ENCODE measurements at regions not wholly inside any gene's neighbourhood (a gene's known extent, or its start where the extent isn't known, plus 50 kb on each side); places are given as distances from the start of the nearest gene placed in this dataset.

GRCh38 chr9:20286969-20287368 lies 335.3 kb downstream of the MLLT3 start:
- Mint-ChIP-seq H3K4me3 (ENCODE audit: unreplicated experiment) (no peak overlapping the region), H3K36me3 (ENCODE audit: low read depth, unreplicated experiment) (no peaks in the 10 kb centered on the region), H3K9me3 (ENCODE audit: unreplicated experiment) (peaks cover 13% of the 10 kb centered on the region), H3K4me1 (ENCODE audit: low read depth, unreplicated experiment) (no peaks in the 10 kb centered on the region), H3K27ac (ENCODE audit: unreplicated experiment) (no peak overlapping the region), H3K27me3 (ENCODE audit: low read depth, unreplicated experiment) (no peaks in the 10 kb centered on the region)
- TF ChIP-seq EZH2 (IDR thresholded peaks at IDR 0.05; ENCODE audit: insufficient read depth, low read length) (no peak), CTCF (IDR thresholded peaks at IDR 0.05; ENCODE audit: insufficient read depth, low read depth, low read length) (no peak)
- H3K36me3 ChIP-seq (ENCODE audit: insufficient read depth, low read length) = no peaks in the 10 kb centered on the region
- no peaks in the 10 kb centered on the region for H4K20me1 ChIP-seq (ENCODE audit: insufficient read depth, low read length)
- no peaks in the 10 kb centered on the region for H3K9me3 ChIP-seq (ENCODE audit: insufficient read depth, low read depth, low read length)
- no peak overlapping the region for H3K4me2 ChIP-seq (ENCODE audit: low read length)
- DNase-seq (ENCODE audit: low read depth) = no peak
- peaks cover 2% of the 10 kb centered on the region for H3K27me3 ChIP-seq (ENCODE audit: insufficient read depth, low read length)
- H3K79me2 ChIP-seq (ENCODE audit: insufficient read depth, low read length) = no peaks in the 10 kb centered on the region
- H3K9ac ChIP-seq (ENCODE audit: low read length) = no peak overlapping the region
- H3K4me1 ChIP-seq (ENCODE audit: insufficient read depth, low read length) = no peaks in the 10 kb centered on the region
- H3K4me3 ChIP-seq (ENCODE audit: insufficient read depth, low read depth, low read length) = no peak overlapping the region
- no peak for FAIRE-seq
- H3K27ac ChIP-seq (ENCODE audit: low read depth, low read length) = no peak overlapping the region
- H2AFZ ChIP-seq (ENCODE audit: low read depth, low read length) = no peak overlapping the region

- Histone ChIP-seq H3K9ac (ENCODE audit: low read length) (no peak overlapping the region), H3K27ac (ENCODE audit: low read depth, low read length) (no peak overlapping the region), H3K36me3 (ENCODE audit: insufficient read depth, low read length) (no peaks in the 10 kb centered on the region), H3K9me3 (ENCODE audit: insufficient read depth, low read depth, low read length) (no peaks in the 10 kb centered on the region), H2AFZ (ENCODE audit: low read depth, low read length) (no peak overlapping the region), H3K79me2 (ENCODE audit: insufficient read depth, low read length) (no peaks in the 10 kb centered on the region), H3K27me3 (ENCODE audit: insufficient read depth, low read length) (peaks cover 2% of the 10 kb centered on the region), H3K4me3 (ENCODE audit: insufficient read depth, low read depth, low read length) (no peak overlapping the region), H3K4me2 (ENCODE audit: low read length) (no peak overlapping the region), H3K4me1 (ENCODE audit: insufficient read depth, low read length) (no peaks in the 10 kb centered on the region), H4K20me1 (ENCODE audit: insufficient read depth, low read length) (no peaks in the 10 kb centered on the region)
- peaks cover 11% of the 10 kb centered on the region for H3K9me3 Mint-ChIP-seq (ENCODE audit: unreplicated experiment)
- no peaks in the 10 kb centered on the region for H3K27me3 Mint-ChIP-seq (ENCODE audit: low read depth, unreplicated experiment)
- TF ChIP-seq EZH2 (IDR thresholded peaks at IDR 0.05; ENCODE audit: insufficient read depth, low read length) = no peak
- no peak for TF ChIP-seq CTCF (IDR thresholded peaks at IDR 0.05; ENCODE audit: insufficient read depth, low read depth, low read length)
- H3K4me3 Mint-ChIP-seq (ENCODE audit: unreplicated experiment) = no peak overlapping the region
- FAIRE-seq (no peak), DNase-seq (ENCODE audit: low read depth) (no peak)
- no peaks in the 10 kb centered on the region for H3K4me1 Mint-ChIP-seq (ENCODE audit: low read depth, unreplicated experiment)
- no peaks in the 10 kb centered on the region for H3K36me3 Mint-ChIP-seq (ENCODE audit: low read depth, unreplicated experiment)
- H3K27ac Mint-ChIP-seq (ENCODE audit: unreplicated experiment) = no peak overlapping the region
Observed at GRCh38 chr9:20286154-20286700, 336.1 kb downstream of the MLLT3 start.

- Histone ChIP-seq H3K4me2 (ENCODE audit: low read length) (no peak overlapping the region), H3K4me1 (ENCODE audit: insufficient read depth, low read length) (no peaks in the 10 kb centered on the region), H3K36me3 (ENCODE audit: insufficient read depth, low read length) (no peaks in the 10 kb centered on the region), H4K20me1 (ENCODE audit: insufficient read depth, low read length) (no peaks in the 10 kb centered on the region), H3K27me3 (ENCODE audit: insufficient read depth, low read length) (peaks cover 2% of the 10 kb centered on the region), H3K4me3 (ENCODE audit: insufficient read depth, low read depth, low read length) (no peak overlapping the region), H3K9ac (ENCODE audit: low read length) (no peak overlapping the region), H3K27ac (ENCODE audit: low read depth, low read length) (no peak overlapping the region), H3K79me2 (ENCODE audit: insufficient read depth, low read length) (no peaks in the 10 kb centered on the region), H2AFZ (ENCODE audit: low read depth, low read length) (no peak overlapping the region), H3K9me3 (ENCODE audit: insufficient read depth, low read depth, low read length) (no peaks in the 10 kb centered on the region)
- peaks cover 11% of the 10 kb centered on the region for H3K9me3 Mint-ChIP-seq (ENCODE audit: unreplicated experiment)
- no peaks in the 10 kb centered on the region for H3K27me3 Mint-ChIP-seq (ENCODE audit: low read depth, unreplicated experiment)
- TF ChIP-seq EZH2 (IDR thresholded peaks at IDR 0.05; ENCODE audit: insufficient read depth, low read length) (no peak), CTCF (IDR thresholded peaks at IDR 0.05; ENCODE audit: insufficient read depth, low read depth, low read length) (no peak)
- H3K36me3 Mint-ChIP-seq (ENCODE audit: low read depth, unreplicated experiment) = no peaks in the 10 kb centered on the region
- no peaks in the 10 kb centered on the region for H3K4me1 Mint-ChIP-seq (ENCODE audit: low read depth, unreplicated experiment)
- DNase-seq (ENCODE audit: low read depth) (no peak), FAIRE-seq (no peak)
- H3K27ac Mint-ChIP-seq (ENCODE audit: unreplicated experiment) = no peak overlapping the region
- H3K4me3 Mint-ChIP-seq (ENCODE audit: unreplicated experiment) = no peak overlapping the region
Observed at GRCh38 chr9:20284601-20285289, 337.6 kb downstream of the MLLT3 start.

Data from astrocyte (in vitro differentiated cells and primary cell).